Rectal smooth muscle tissue (tissue), 1 donor: ENCODE measurements at regions not wholly inside any gene's neighbourhood (a gene's known extent, or its start where the extent isn't known, plus 50 kb on each side); places are given as distances from the start of the nearest gene placed in this dataset.

Experiments used
- H3K27ac ChIP-seq: one replicate; pipeline ENCODE4 v1.7.0; 2013; ENCODE audit warnings: low read depth, low read length, inconsistent platforms
- H3K27me3 ChIP-seq: one replicate; pipeline ENCODE4 v1.7.0; 2013; ENCODE audit warnings: low read length; ENCODE audit not compliant: control insufficient read depth, insufficient read depth
- H3K36me3 ChIP-seq: one replicate; pipeline ENCODE4 v1.7.0; 2013; ENCODE audit warnings: low read length; ENCODE audit not compliant: control insufficient read depth, insufficient read depth
- H3K4me1 ChIP-seq: one replicate; pipeline ENCODE4 v1.7.0; 2013; ENCODE audit warnings: low read length; ENCODE audit not compliant: control insufficient read depth, insufficient read depth
- H3K4me3 ChIP-seq: one replicate; pipeline ENCODE4 v1.7.0; 2013; ENCODE audit warnings: low read length
- H3K9ac ChIP-seq: one replicate; pipeline ENCODE4 v1.7.0; 2013; ENCODE audit warnings: low read length

DNA sequence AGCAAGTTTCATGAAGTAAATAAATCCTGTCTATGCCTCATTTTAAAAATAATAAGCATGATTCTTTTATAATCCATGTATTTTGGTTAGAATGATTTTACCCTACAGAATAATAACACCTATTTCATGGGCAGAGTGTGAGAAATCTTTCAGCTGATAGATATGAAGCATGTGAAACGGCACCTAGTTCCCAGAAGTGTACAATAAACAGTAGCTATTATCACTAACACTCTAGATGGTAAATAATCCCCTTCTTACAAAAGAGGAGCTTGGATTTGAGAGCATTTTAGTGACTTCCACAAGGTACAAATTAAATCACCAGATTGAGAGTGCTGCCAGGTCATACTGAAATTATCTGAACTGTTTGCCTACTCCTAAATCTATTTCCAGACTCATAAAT, 95.3 kb upstream of the NRIP1 start:
- H3K27me3 ChIP-seq = no peaks in the 10 kb centered on the region
- no peak overlapping the region for H3K9ac ChIP-seq
- no peaks in the 10 kb centered on the region for H3K4me1 ChIP-seq
- H3K4me3 ChIP-seq = no peak overlapping the region
- H3K36me3 ChIP-seq = no peaks in the 10 kb centered on the region
- no peak overlapping the region for H3K27ac ChIP-seq

DNA sequence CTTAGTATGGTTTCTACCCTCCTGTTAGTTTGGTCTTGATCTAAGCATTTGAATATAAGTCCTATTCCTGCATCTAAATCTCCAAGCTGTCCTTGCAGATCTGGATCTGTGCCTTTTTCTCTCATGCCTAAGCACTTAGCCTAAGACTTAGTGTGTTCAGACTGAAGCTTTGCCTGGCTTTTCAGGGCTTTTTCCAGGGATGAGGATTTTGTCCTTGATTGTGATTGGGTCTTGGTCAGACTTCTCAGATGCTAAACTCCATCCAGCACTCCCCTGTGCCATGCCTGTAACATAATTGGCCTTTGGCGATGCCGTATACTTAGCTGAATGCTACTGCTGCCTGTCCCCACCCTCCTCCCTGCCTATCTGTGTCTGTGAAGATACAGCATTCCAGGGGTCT, 98.1 kb upstream of the NRIP1 start:
- Histone ChIP-seq H3K27ac (no peak overlapping the region), H3K27me3 (no peaks in the 10 kb centered on the region), H3K36me3 (no peaks in the 10 kb centered on the region), H3K4me1 (no peaks in the 10 kb centered on the region), H3K9ac (no peak overlapping the region), H3K4me3 (no peak overlapping the region)

DNA sequence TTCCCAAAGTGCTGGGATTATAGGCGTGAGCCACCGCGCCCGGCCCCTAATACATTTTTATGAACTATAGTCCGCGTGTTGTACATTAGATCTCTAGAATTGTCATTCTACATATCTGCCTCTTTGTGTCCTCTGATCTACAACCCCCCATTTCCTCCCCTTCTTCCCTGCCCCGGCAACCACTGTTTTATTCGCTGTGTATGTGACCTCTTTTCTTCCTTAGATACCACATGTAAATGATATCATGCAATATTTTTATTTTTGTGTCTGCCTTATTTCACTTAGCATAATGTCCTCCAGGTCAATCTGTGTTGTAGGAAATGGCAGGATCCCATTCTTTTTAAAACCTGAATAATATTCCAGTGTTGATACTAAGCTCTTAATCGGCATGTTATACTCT, 99.5 kb upstream of the NRIP1 start:
- no peaks in the 10 kb centered on the region for H3K4me1 ChIP-seq
- no peak overlapping the region for H3K4me3 ChIP-seq
- no peak overlapping the region for H3K9ac ChIP-seq
- H3K27me3 ChIP-seq = no peaks in the 10 kb centered on the region
- H3K27ac ChIP-seq = no peak overlapping the region
- H3K36me3 ChIP-seq = no peaks in the 10 kb centered on the region

DNA sequence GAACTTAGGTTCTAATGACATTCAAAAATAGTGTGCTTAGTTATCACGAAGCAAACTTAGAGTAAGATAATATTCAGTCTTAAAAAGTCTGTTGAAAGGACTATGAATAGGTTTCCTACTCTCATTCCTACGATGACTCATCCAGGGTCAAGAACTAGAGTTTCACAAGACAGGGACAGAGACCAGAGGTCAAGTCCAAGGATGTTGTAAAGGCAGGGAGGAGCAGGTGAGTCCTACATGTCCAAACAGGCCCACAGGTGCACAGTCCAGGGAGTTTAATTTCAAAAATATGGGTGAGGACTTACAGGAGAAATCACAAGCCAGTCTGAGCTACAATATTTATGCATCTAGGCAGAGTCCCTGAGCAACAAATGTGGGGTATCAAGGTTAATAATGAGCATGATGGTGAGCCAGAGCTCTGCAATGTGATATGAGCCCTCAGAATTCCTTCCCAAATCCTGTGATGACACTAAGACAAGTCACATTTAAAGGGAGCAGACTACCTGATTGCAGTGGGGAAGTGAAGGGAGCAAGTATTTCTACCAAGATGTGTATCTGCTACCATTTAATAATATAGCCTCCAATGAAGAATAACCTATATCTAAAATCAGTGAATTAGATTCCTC, 100.0 kb upstream of the NRIP1 start:
- no peak overlapping the region for H3K27ac ChIP-seq
- no peak overlapping the region for H3K9ac ChIP-seq
- H3K27me3 ChIP-seq = no peaks in the 10 kb centered on the region
- H3K4me3 ChIP-seq = no peak overlapping the region
- no peaks in the 10 kb centered on the region for H3K4me1 ChIP-seq
- no peaks in the 10 kb centered on the region for H3K36me3 ChIP-seq

DNA sequence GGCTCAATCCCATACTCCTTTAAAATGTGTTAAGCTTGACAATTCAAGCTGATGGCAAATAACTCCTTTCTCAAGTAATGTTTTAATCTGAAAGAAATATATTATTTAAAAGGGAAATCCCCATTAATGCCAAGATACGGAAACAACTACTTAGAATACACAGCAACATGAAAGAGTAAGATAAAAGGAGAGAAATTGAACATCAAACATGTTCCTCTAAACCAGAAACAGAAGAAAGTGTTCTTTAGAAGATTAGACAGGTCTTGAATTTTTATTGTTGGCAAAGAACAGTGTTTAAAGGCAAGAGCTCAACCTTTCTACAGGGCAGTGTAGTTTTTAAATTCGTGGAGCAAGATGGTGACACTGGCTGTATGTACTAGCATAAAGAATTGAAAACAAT, 105.8 kb upstream of the NRIP1 start:
- Histone ChIP-seq H3K4me1 (no peaks in the 10 kb centered on the region), H3K4me3 (no peak overlapping the region), H3K27ac (no peak overlapping the region), H3K27me3 (no peaks in the 10 kb centered on the region), H3K36me3 (no peaks in the 10 kb centered on the region), H3K9ac (no peak overlapping the region)

DNA sequence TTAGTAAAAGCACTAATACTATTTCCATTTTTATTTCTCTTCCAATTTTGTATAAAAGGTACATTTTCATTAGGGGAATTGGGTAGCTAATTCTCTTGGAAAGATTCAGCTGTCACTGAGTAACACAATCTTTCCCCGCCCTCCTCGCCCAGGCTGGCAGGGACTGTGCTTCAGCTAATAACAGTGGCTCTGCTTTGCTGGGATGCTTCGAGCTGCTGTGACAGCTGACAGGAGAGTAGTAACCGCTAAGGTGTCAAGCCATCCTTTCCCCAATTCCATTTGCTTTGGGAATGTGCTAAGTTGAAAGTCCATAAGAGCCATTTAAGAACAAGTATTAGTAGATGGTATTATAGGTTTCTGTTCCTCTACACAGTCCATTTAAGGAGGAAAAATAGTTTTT, 106.7 kb upstream of the NRIP1 start:
- H3K36me3 ChIP-seq = no peaks in the 10 kb centered on the region
- no peak overlapping the region for H3K9ac ChIP-seq
- no peaks in the 10 kb centered on the region for H3K27me3 ChIP-seq
- H3K27ac ChIP-seq = no peak overlapping the region
- no peaks in the 10 kb centered on the region for H3K4me1 ChIP-seq
- H3K4me3 ChIP-seq = no peak overlapping the region

DNA sequence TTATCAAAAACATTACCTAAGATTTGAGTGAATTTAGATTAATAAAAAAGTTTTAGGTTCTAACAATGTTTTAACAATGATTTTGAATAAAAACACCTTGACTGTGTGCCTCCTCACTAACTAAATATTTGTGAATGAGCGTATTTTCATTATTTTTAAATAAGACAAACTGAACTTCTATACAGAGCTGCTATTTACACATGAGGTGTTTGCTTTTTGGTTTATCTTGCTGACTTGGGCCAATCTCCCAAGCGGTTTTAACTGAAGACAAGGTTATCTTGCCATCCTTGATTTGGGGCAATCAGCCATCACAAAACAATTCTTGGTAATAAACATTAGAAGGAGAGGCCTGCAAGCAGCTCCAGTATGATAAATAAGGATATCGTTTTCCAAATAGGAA, 108.2 kb upstream of the NRIP1 start:
- no peaks in the 10 kb centered on the region for H3K27me3 ChIP-seq
- no peak overlapping the region for H3K27ac ChIP-seq
- no peaks in the 10 kb centered on the region for H3K4me1 ChIP-seq
- no peaks in the 10 kb centered on the region for H3K36me3 ChIP-seq
- no peak overlapping the region for H3K4me3 ChIP-seq
- no peak overlapping the region for H3K9ac ChIP-seq

DNA sequence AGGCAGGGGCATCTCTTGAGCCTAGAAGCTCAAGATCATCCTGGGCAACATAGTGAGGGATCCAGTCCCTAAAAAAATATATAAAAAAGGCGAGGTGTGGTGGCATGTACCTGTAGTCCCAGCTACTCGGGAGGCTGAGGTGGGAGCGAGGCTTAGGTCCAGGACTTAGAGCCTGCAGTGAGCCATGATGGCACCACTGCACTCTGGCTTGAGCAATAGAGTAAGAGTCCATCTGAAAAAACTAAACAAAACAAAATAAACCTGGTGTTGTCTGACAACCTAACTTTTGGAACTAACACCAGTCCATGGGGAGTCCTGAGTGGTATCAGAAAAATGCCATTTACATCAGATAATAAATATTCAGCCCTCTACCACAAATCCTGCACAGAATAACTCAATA, 110.1 kb upstream of the NRIP1 start:
- Histone ChIP-seq H3K27ac (no peak overlapping the region), H3K36me3 (no peaks in the 10 kb centered on the region), H3K27me3 (no peaks in the 10 kb centered on the region), H3K9ac (no peak overlapping the region), H3K4me3 (no peak overlapping the region), H3K4me1 (no peaks in the 10 kb centered on the region)

DNA sequence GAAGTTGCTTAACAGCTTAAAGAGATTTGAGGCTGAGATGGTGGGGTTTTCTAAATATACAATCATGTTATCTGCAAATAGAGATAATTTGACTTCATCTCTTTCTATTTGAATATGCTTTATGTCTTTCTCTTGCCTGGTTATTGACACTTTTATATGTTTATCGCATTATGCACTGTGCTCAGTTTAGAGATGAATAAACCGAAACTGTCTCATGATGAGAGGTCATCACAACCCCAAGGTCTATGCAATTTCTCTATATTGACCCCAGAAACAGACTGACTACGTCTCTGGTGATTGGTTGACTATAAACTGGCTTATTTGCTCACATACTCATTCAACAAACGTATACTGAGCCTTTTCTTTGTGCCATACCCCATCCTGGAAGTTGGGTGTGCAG, 117.9 kb upstream of the NRIP1 start:
- Histone ChIP-seq H3K36me3 (no peaks in the 10 kb centered on the region), H3K27me3 (no peaks in the 10 kb centered on the region), H3K4me1 (no peaks in the 10 kb centered on the region), H3K27ac (no peak overlapping the region), H3K4me3 (no peak overlapping the region), H3K9ac (no peak overlapping the region)

DNA sequence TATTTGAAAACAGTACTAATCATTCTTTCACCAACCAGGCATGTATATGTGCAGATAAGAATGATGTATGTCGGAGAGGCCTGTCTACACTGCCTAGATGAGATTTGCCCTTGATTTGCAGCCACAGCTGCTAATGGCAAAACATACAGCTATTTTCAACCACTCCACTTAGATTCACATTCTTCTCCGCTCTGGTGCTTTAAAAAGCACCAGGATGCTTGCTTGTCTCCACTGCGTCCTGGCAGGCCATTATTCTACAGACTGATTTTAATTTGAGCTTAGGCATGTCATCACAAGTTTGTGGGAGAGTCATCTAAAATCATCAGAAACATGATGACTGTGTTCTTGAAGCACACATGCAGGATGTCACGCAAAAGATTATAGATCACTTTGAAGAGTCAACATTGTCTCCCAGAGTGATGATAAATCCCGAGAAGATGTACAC, 119.0 kb upstream of the NRIP1 start:
- H3K4me1 ChIP-seq = no peaks in the 10 kb centered on the region
- no peaks in the 10 kb centered on the region for H3K27me3 ChIP-seq
- no peak overlapping the region for H3K4me3 ChIP-seq
- no peaks in the 10 kb centered on the region for H3K36me3 ChIP-seq
- H3K9ac ChIP-seq = no peak overlapping the region
- no peak overlapping the region for H3K27ac ChIP-seq

DNA sequence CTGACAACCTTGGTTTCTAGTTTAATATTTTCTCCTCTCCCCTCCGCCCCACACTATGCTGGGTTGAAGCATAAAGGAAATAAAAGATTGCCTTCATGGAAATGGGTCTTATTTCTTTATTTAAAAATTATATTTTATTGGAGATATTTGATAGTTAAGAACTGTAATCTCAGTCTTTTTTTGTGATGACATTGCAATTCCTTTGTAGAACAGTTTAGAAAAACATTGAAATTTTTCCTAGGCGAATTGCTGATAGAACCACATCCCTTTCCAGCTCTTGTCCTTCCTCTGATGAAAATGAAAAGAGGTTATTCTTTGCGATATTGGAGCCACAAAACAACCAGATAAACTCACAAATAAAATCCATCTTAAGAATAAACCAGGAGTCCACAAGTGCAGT, 125.6 kb upstream of the NRIP1 start:
- no peaks in the 10 kb centered on the region for H3K36me3 ChIP-seq
- H3K4me1 ChIP-seq = no peaks in the 10 kb centered on the region
- no peak overlapping the region for H3K27ac ChIP-seq
- H3K9ac ChIP-seq = no peak overlapping the region
- no peak overlapping the region for H3K4me3 ChIP-seq
- no peaks in the 10 kb centered on the region for H3K27me3 ChIP-seq

DNA sequence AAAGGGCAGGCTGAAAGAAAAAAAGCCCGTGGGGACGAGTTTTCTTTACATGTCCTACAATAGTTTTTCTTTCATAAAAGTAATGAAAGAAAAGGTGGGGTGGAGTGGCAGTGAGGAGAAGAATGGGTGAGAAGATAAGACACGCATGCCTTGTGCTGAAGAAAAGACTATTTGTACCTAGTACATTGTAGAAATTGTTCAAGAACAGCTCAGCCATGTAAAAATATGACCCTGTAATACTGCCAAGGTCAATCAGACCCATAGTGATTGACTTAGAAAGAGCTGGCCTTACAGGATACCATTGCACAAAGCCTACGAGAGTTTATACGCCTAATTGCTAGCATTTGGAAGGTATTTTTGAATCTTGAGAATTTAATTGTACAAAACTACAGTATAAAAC, 126.0 kb upstream of the NRIP1 start:
- Histone ChIP-seq H3K27me3 (no peaks in the 10 kb centered on the region), H3K4me1 (no peaks in the 10 kb centered on the region), H3K27ac (no peak overlapping the region), H3K9ac (no peak overlapping the region), H3K36me3 (no peaks in the 10 kb centered on the region), H3K4me3 (no peak overlapping the region)

DNA sequence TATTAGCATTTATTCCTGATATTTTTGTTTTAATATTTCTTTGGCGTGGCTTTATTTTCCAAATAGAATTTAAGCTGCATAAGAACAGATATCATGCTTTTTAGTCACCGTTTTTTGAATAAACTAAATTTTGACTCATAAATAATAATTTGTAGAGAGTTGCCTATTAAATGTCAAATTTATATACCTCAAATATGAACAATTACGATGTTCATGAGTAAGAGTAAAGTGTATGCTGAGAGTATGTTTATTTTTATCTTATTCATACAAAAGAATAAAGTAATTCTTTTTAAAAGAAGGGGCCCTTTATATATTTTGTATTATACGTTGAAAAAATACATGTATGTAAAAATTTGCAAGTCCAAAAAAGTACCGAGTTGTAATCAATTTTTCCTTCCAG, 126.5 kb upstream of the NRIP1 start:
- Histone ChIP-seq H3K36me3 (no peaks in the 10 kb centered on the region), H3K4me1 (no peaks in the 10 kb centered on the region), H3K9ac (no peak overlapping the region), H3K27me3 (no peaks in the 10 kb centered on the region), H3K4me3 (no peak overlapping the region), H3K27ac (no peak overlapping the region)
